HG03575 (cell line): ENCODE measurements at regions not wholly inside any gene's neighbourhood (a gene's known extent, or its start where the extent isn't known, plus 50 kb on each side); places are given as distances from the start of the nearest gene placed in this dataset.

ENCODE experiments used
- ATAC-seq: cut with Tn5 transposase; IDR thresholded peaks from one replicate; pipeline ENCODE4 v1.9.1; 2021; ENCODE audit not compliant: unreplicated experiment, insufficient number of reproducible peaks, low FRiP score; ENCODE audit errors: extremely low read depth

- ATAC-seq = no peak
Measured at GRCh38 chr6:14795451-14795850, 450.4 kb upstream of the JARID2 start.

GRCh38 chr6:14796974-14797762, 448.7 kb upstream of the JARID2 start:
- no peak for ATAC-seq

GRCh38 chr6:14797875-14798593, 447.8 kb upstream of the JARID2 start:
- no peak for ATAC-seq

- ATAC-seq = no peak
Measured at GRCh38 chr6:14798594-14798982, 447.3 kb upstream of the JARID2 start.

GRCh38 chr6:14798996-14799588, 446.8 kb upstream of the JARID2 start:
- no peak for ATAC-seq

GRCh38 chr6:14799928-14800327, 445.9 kb upstream of the JARID2 start:
- no peak for ATAC-seq

- ATAC-seq = no peak
Measured at GRCh38 chr6:14802514-14803160, 443.2 kb upstream of the JARID2 start.

- ATAC-seq = no peak
Measured at GRCh38 chr6:14804001-14804784, 441.7 kb upstream of the JARID2 start.

GRCh38 chr6:14804785-14805210, 441.1 kb upstream of the JARID2 start:
- no peak for ATAC-seq

GRCh38 chr6:14806101-14806500, 439.8 kb upstream of the JARID2 start:
- ATAC-seq = no peak

- no peak for ATAC-seq
Measured at GRCh38 chr6:14807130-14807529, 438.7 kb upstream of the JARID2 start.

GRCh38 chr6:14807971-14808370, 437.9 kb upstream of the JARID2 start:
- ATAC-seq = no peak

GRCh38 chr6:14810021-14810420, 435.8 kb upstream of the JARID2 start:
- ATAC-seq = no peak

- no peak for ATAC-seq
Measured at GRCh38 chr6:14811775-14812428, 434.0 kb upstream of the JARID2 start.

GRCh38 chr6:14814016-14814415, 431.9 kb upstream of the JARID2 start:
- ATAC-seq = no peak

GRCh38 chr6:14816116-14816859, 429.6 kb upstream of the JARID2 start:
- no peak for ATAC-seq

GRCh38 chr6:14817074-14817473, 428.8 kb upstream of the JARID2 start:
- no peak for ATAC-seq

GRCh38 chr6:14818422-14818884, 427.4 kb upstream of the JARID2 start:
- ATAC-seq = no peak
